GM18507 (cell line): ENCODE measurements at regions not wholly inside any gene's neighbourhood (a gene's known extent, or its start where the extent isn't known, plus 50 kb on each side); places are given as distances from the start of the nearest gene placed in this dataset.
"Not testable (repeated sequence)": the region's sequence is repeated elsewhere in the genome, so short reads cannot be mapped to it uniquely, and the experiment has no call there.

Source experiments
- DNase-seq: peaks from one replicate; pipeline ENCODE4 v3.0.0; 2011; ENCODE audit warnings: low read depth; ENCODE audit not compliant: insufficient read length; ENCODE audit errors: extremely low spot score
- FAIRE-seq: peaks from 2 replicates; lab custom pipeline; 2011; peaks lifted over from hg19 to GRCh38; lab: Jason Lieb, UNC

GRCh38 chr21:32823296-32823695, 51.7 kb upstream of the PAXBP1 start:
- not testable (repeated sequence) for FAIRE-seq, DNase-seq

- no peak for DNase-seq
- no peak for FAIRE-seq
Observed at GRCh38 chr21:32824950-32825349, 53.4 kb upstream of the PAXBP1 start.

GRCh38 chr21:32826329-32827167, 55.0 kb upstream of the PAXBP1 start:
- FAIRE-seq: peak; percentile 81
- DNase-seq: peak; percentile 15

- no peak for DNase-seq
- FAIRE-seq: no peak
Observed at GRCh38 chr21:32828908-32829307, 57.4 kb upstream of the PAXBP1 start.

GRCh38 chr21:32829504-32829903, 57.9 kb upstream of the PAXBP1 start:
- DNase-seq (no peak), FAIRE-seq (no peak)

- DNase-seq, FAIRE-seq: not testable (repeated sequence)
Observed at GRCh38 chr21:32831779-32832178, 60.2 kb upstream of the PAXBP1 start.

- no peak for DNase-seq
- no peak for FAIRE-seq
Observed at GRCh38 chr21:32834211-32834915, 62.8 kb upstream of the PAXBP1 start.

- DNase-seq (no peak), FAIRE-seq (no peak)
Observed at GRCh38 chr21:32834916-32835235, 63.3 kb upstream of the PAXBP1 start.

- FAIRE-seq (no peak), DNase-seq (no peak)
Observed at GRCh38 chr21:32842146-32842545, 70.6 kb upstream of the PAXBP1 start.

GRCh38 chr21:32843561-32843960, 72.0 kb upstream of the PAXBP1 start:
- no peak for FAIRE-seq
- DNase-seq: no peak

- FAIRE-seq: no peak
- DNase-seq: no peak
Observed at GRCh38 chr21:32844076-32844475, 72.5 kb upstream of the PAXBP1 start.

- DNase-seq (no peak), FAIRE-seq (no peak)
Observed at GRCh38 chr21:32844653-32845436, 73.3 kb upstream of the PAXBP1 start.

- FAIRE-seq: no peak
- DNase-seq: no peak
Observed at GRCh38 chr21:32858628-32859027, 87.1 kb upstream of the PAXBP1 start.

GRCh38 chr21:32860399-32860798, 88.8 kb upstream of the PAXBP1 start:
- FAIRE-seq: no peak
- no peak for DNase-seq

- no peak for FAIRE-seq
- DNase-seq: no peak
Observed at GRCh38 chr21:32861866-32862265, 90.3 kb upstream of the PAXBP1 start.

- no peak for DNase-seq
- FAIRE-seq: no peak
Observed at GRCh38 chr21:32867597-32867996, 96.0 kb upstream of the PAXBP1 start.

- FAIRE-seq (no peak), DNase-seq (no peak)
Observed at GRCh38 chr21:32868631-32869454, 97.3 kb upstream of the PAXBP1 start.

- FAIRE-seq (no peak), DNase-seq (no peak)
Observed at GRCh38 chr21:32869459-32869858, 97.9 kb upstream of the PAXBP1 start.

- FAIRE-seq: no peak
- DNase-seq: no peak
Observed at GRCh38 chr21:32876426-32876825, 104.9 kb upstream of the PAXBP1 start.
